ENCODE measurements at regions not wholly inside any gene's neighbourhood (a gene's known extent, or its start where the extent isn't known, plus 50 kb on each side); places are given as distances from the start of the nearest gene placed in this dataset.

DNA sequence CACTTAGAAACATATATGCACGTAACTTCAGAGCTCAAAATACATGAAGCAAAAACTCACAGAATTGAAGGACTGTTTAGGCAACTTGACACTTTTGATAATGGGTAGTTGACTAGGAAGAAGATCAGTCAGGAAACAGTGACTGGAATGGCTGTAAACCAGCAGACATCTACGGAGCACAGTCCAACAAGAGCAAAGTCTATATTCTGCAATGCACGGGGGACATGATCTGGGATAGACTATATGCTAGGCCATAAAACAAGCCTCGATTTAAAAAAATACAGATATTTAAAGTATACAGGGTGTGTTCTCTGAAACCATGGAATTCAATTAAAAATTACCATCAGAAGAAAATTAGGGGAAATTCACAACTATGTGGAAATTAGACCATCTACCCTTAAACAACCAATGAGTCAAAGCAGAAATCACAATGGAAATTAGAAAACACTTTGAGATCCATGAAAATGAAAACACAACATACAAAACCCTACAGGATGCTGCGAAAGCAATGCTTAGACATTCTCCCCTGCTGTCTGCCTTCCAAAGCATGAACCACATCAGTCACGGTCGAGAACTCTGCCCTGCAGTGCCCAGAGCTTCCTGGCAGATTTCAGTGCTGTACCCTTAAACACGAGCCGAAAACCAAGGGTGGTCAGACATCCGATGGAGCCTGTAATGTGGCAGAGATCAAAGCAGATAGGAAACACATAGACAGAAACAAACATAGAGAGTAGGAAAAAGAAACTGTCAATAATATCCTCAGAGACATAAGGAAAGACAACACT is 651.9 kb upstream of the HS6ST1 start:
- ChIA-PET POLR2A (no interaction called here), CTCF (ENCODE audit: low intra/inter-chr PET ratio, low total read pairs) (no interaction called here)
- no TSS peak for BruUV-seq (replicated peaks)
- FAIRE-seq: no peak
- Histone ChIP-seq H3K27me3 (ENCODE audit: control insufficient read depth in 1 of 2, insufficient read depth in 2 of 2, low read length in 2 of 2) (peaks cover 0 to 4% of the 10 kb centered on the region in 2 experiments; a peak in 1 of 5 replicates), H3K9me3 (ENCODE audit: low read length) (no peaks in the 10 kb centered on the region), H3K9ac (ENCODE audit: insufficient read depth, low read depth, low read length) (no peak overlapping the region), H3K79me2 (ENCODE audit: insufficient read depth, low read length) (no peaks in the 10 kb centered on the region), H3K4me3 (replicated peaks in 1 of 3; ENCODE audit: insufficient read depth in 1 of 3, low read depth in 2 of 3, low read length in 3 of 3) (no peak overlapping the region), H3K4me2 (ENCODE audit: low read depth, low read length) (no peak overlapping the region), H2AFZ (ENCODE audit: low read length) (no peak overlapping the region), H3K36me3 (replicated peaks in 1 of 2; ENCODE audit: control insufficient read depth in 1 of 2, insufficient read depth in 2 of 2, low read length in 2 of 2) (no peaks in the 10 kb centered on the region), H3K27ac (ENCODE audit: extremely low read length, insufficient read depth, low read length) (no peak overlapping the region), H4K20me1 (ENCODE audit: insufficient read depth, low read length) (no peaks in the 10 kb centered on the region), H3K4me1 (ENCODE audit: insufficient read depth, low read length) (no peaks in the 10 kb centered on the region)
- WGBS (ENCODE audit: low lambda C conversion rate): 14% methylated on average over 10 of the region's 10 CpGs
- in situ Hi-C loops (cut with HindIII; ENCODE audit: extremely low pct_ligation_motif_present, low pct_unique_long_range_greater_than_20kb) (no loop called here), intact Hi-C loops (cut with micrococcal nuclease; ENCODE audit: unreplicated experiment) (no loop called here)
- TF ChIP-seq, protein P1, sequence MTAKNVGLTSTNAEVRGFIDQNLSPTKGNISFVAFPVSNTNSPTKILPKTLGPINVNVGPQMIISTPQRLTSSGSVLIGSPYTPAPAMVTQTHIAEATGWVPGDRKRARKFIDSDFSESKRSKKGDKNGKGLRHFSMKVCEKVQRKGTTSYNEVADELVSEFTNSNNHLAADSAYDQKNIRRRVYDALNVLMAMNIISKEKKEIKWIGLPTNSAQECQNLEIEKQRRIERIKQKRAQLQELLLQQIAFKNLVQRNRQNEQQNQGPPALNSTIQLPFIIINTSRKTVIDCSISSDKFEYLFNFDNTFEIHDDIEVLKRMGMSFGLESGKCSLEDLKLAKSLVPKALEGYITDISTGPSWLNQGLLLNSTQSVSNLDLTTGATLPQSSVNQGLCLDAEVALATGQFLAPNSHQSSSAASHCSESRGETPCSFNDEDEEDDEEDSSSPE (CRISPR knock-in tag; IDR thresholded peaks at IDR 0.05): no peak
- TF ChIP-seq ZNF605 (CRISPR knock-in tag; IDR thresholded peaks at IDR 0.05) (no peak), HNF4A (CRISPR knock-in tag; IDR thresholded peaks at IDR 0.05) (peak; percentile 48)
- DNase-seq (ENCODE audit: low spot score): no peak
- ATAC-seq: peak; percentile 57; the same call in 2 of the 3 replicates

DNA sequence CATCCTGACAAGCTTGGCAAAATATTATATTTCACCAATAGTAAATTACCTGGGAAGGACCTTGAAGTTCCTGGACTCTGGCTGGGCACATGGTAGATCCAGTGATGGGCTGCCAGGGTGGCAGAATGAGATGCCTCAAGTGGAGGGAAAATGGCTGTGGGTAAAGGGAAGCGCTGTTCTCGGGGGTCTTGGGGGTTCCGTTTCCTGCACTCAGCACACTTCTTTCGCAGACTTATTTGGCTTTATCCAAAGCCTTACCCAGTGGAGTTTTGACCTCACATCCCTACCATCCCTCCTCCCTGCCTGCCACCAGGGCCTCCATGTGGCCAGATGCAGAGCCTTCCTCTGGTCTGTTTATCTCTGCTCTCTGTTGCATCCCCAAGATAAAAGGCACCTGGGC is 654.9 kb upstream of the HS6ST1 start:
- POLR2A ChIA-PET: no interaction called here
- Histone ChIP-seq H3K4me2 (ENCODE audit: low read depth, low read length) (no peak overlapping the region), H2AFZ (ENCODE audit: low read length) (no peak overlapping the region), H3K36me3 (replicated peaks in 1 of 2; ENCODE audit: control insufficient read depth in 1 of 2, insufficient read depth in 2 of 2, low read length in 2 of 2) (no peaks in the 10 kb centered on the region), H3K9ac (ENCODE audit: insufficient read depth, low read depth, low read length) (no peak overlapping the region), H3K4me3 (replicated peaks in 1 of 3; ENCODE audit: insufficient read depth in 1 of 3, low read depth in 2 of 3, low read length in 3 of 3) (no peak overlapping the region), H4K20me1 (ENCODE audit: insufficient read depth, low read length) (no peaks in the 10 kb centered on the region), H3K9me3 (ENCODE audit: low read length) (no peaks in the 10 kb centered on the region), H3K79me2 (ENCODE audit: insufficient read depth, low read length) (no peaks in the 10 kb centered on the region), H3K4me1 (ENCODE audit: insufficient read depth, low read length) (no peaks in the 10 kb centered on the region), H3K27me3 (ENCODE audit: control insufficient read depth in 1 of 2, insufficient read depth in 2 of 2, low read length in 2 of 2) (peaks cover 0 to 4% of the 10 kb centered on the region in 2 experiments; a peak in 1 of 5 replicates), H3K27ac (ENCODE audit: extremely low read length, insufficient read depth, low read length) (no peak overlapping the region)
- DNase-seq (ENCODE audit: low spot score) (no peak), ATAC-seq (no peak), FAIRE-seq (no peak)
- 5% methylated on average over 4 of the region's 4 CpGs for WGBS (ENCODE audit: low lambda C conversion rate)
- CTCF ChIA-PET (ENCODE audit: low intra/inter-chr PET ratio, low total read pairs): no interaction called here
- no TSS peak for BruUV-seq (replicated peaks)
- in situ Hi-C loops (cut with HindIII; ENCODE audit: extremely low pct_ligation_motif_present, low pct_unique_long_range_greater_than_20kb): no loop called here
- intact Hi-C loops (cut with micrococcal nuclease; ENCODE audit: unreplicated experiment): no loop called here
- TF ChIP-seq ZNF790 (CRISPR knock-in tag; IDR thresholded peaks at IDR 0.05; ENCODE audit: borderline replicate concordance) (no peak), HDAC2 (CRISPR knock-in tag; IDR thresholded peaks at IDR 0.05) (no peak), ZNF570 (CRISPR knock-in tag; IDR thresholded peaks at IDR 0.05; ENCODE audit: borderline replicate concordance) (no peak), FOXK2 (IDR thresholded peaks at IDR 0.05) (no peak), ZNF615 (CRISPR knock-in tag; IDR thresholded peaks at IDR 0.05; ENCODE audit: borderline replicate concordance) (no peak), ISX (CRISPR knock-in tag; conservative IDR thresholded peaks at IDR 0.05) (no peak)
- TF ChIP-seq, protein P2, sequence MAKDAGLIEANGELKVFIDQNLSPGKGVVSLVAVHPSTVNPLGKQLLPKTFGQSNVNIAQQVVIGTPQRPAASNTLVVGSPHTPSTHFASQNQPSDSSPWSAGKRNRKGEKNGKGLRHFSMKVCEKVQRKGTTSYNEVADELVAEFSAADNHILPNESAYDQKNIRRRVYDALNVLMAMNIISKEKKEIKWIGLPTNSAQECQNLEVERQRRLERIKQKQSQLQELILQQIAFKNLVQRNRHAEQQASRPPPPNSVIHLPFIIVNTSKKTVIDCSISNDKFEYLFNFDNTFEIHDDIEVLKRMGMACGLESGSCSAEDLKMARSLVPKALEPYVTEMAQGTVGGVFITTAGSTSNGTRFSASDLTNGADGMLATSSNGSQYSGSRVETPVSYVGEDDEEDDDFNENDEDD (CRISPR knock-in tag; IDR thresholded peaks at IDR 0.05; ENCODE audit: borderline replicate concordance): no peak
- TF ChIP-seq, protein P3, sequence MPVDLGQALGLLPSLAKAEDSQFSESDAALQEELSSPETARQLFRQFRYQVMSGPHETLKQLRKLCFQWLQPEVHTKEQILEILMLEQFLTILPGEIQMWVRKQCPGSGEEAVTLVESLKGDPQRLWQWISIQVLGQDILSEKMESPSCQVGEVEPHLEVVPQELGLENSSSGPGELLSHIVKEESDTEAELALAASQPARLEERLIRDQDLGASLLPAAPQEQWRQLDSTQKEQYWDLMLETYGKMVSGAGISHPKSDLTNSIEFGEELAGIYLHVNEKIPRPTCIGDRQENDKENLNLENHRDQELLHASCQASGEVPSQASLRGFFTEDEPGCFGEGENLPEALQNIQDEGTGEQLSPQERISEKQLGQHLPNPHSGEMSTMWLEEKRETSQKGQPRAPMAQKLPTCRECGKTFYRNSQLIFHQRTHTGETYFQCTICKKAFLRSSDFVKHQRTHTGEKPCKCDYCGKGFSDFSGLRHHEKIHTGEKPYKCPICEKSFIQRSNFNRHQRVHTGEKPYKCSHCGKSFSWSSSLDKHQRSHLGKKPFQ (CRISPR knock-in tag; IDR thresholded peaks at IDR 0.05; ENCODE audit: insufficient replicate concordance): no peak
